Sigmoid colon (tissue), 6 donors: ENCODE measurements at regions not wholly inside any gene's neighbourhood (a gene's known extent, or its start where the extent isn't known, plus 50 kb on each side); places are given as distances from the start of the nearest gene placed in this dataset.

Experiments
- DNase-seq: peaks from one replicate; pipeline ENCODE4 v3.0.0-alpha.2; 2019
- H3K27ac ChIP-seq, 4 donors: fragments of 200-600 bp; sonication (generic); one replicate each; pipeline ENCODE4 v1.5.1; 2016 to 2019; ENCODE audit warnings: mild to moderate bottlenecking in 1 of 4
- H3K27me3 ChIP-seq, 3 donors: fragments of 200-600 bp; sonication (generic); one replicate each; pipeline ENCODE4 v1.5.1; 2019; ENCODE audit warnings: mild to moderate bottlenecking in 1 of 3
- H3K36me3 ChIP-seq, 4 donors: fragments of 200-600 bp; sonication (generic); one replicate each; pipeline ENCODE4 v1.5.1; 2016 to 2019
- H3K4me1 ChIP-seq, 4 donors: fragments of 200-600 bp; sonication (generic); one replicate each; pipeline ENCODE4 v1.5.1; 2017 to 2019
- H3K4me3 ChIP-seq, 4 donors: fragments of 200-600 bp; sonication (generic); one replicate each; pipeline ENCODE4 v1.5.1; 2017 to 2019; ENCODE audit warnings: mild to moderate bottlenecking in 2 of 4, moderate library complexity in 1 of 4
- H3K9me3 ChIP-seq, 4 donors: fragments of 200-600 bp in 3 of 4; sonication (generic) in 3 of 4; one replicate each; pipeline versions ENCODE4 v1.5.1 to v1.6.1; 2013 to 2019
- CTCF ChIP-seq, 4 experiments: fragments of 450-650 bp in 3 of 4; fragments of 200-600 bp in 1 of 4; IDR thresholded peaks; one replicate each; pipeline ENCODE4 v1.5.1; 2016 to 2019; ENCODE audit warnings: antibody characterized with exemption in 4 of 4, mild to moderate bottlenecking in 3 of 4, moderate library complexity in 2 of 4
- EP300 ChIP-seq, 4 donors: sonication (generic); formaldehyde crosslinking; IDR thresholded peaks; one replicate each; pipeline ENCODE4 v1.6.1; 2017; ENCODE audit warnings: antibody characterized with exemption in 4 of 4
- POLR2A ChIP-seq, 2 donors: fragments of 450-650 bp; IDR thresholded peaks; one replicate each; pipeline ENCODE4 v1.6.1; 2016; ENCODE audit warnings: antibody characterized with exemption in 2 of 2, mild to moderate bottlenecking in 2 of 2, moderate library complexity in 2 of 2
- POLR2AphosphoS5 ChIP-seq, 4 donors: sonication (generic); formaldehyde crosslinking; IDR thresholded peaks; one replicate each; pipeline ENCODE4 v1.6.1; 2017; ENCODE audit warnings: antibody characterized with exemption in 4 of 4
- WGBS, 2 donors: extraction: QIAGEN DNeasy Blood & Tissue Kit; methylation state at CpG; one replicate each; pipeline ENCODE4 v1.1.7; 2013; 5-methylcytosine and 5-hydroxymethylcytosine counted together
- intact Hi-C: fragments of 100-400 bp; cut with DNase I; formaldehyde crosslinking; loops from one replicate; pipeline ENCODE4 v1.15.1; 2023
- donor health status: healthy with polysubstance abuse.
- donor health status: healthy.

GRCh38 chr10:52864201-52865106 is 91.9 kb upstream of the MBL2 start:
- 67 to 74% methylated on average over 10 of the region's 10 CpGs for WGBS, 2 donors
- no peaks in the 10 kb centered on the region for H3K9me3 ChIP-seq
- DNase-seq = no peak

DNA sequence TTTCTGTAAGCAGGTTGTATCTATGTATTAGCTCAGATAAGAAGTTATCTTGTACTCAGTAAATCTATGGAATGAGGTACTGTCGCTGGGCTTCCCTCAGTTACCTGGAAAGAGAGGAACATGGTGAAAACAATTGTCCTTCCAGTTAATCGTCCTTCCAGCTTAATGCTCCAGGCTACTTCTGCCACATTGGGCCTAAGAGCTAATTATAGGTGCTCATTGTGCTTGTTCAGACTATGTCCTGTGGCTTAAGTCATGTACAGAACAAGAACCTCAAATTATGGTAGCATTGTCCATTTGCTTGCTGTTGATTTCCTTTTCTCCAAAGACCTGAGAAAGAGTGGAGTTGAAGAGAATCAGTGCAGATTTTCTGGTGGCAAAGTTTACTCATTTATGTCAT is 86.1 kb upstream of the MBL2 start:
- Histone ChIP-seq H3K9me3 (no peaks in the 10 kb centered on the region), H3K36me3 (no peaks in the 10 kb centered on the region), H3K27me3 (no peaks in the 10 kb centered on the region), H3K4me3 (no peak overlapping the region), H3K27ac (no peak overlapping the region), H3K4me1 (no peaks in the 10 kb centered on the region)
- no peak for DNase-seq
- 69 to 84% methylated on average over 2 of the region's 2 CpGs for WGBS, 2 donors
- TF ChIP-seq POLR2AphosphoS5 (IDR thresholded peaks at IDR 0.05) (no peak), POLR2A (IDR thresholded peaks at IDR 0.05) (no peak), EP300 (IDR thresholded peaks at IDR 0.05) (no peak), CTCF (IDR thresholded peaks at IDR 0.05) (no peak)
- intact Hi-C loops = no loop called here

More at GRCh38 chr10:52864201-52865106, 91.9 kb upstream of the MBL2 start:
- no peak overlapping the region for H3K27ac ChIP-seq
- no peaks in the 10 kb centered on the region for H3K36me3 ChIP-seq
- H3K4me3 ChIP-seq = no peak overlapping the region
- H3K4me1 ChIP-seq = no peaks in the 10 kb centered on the region
- H3K27me3 ChIP-seq = no peaks in the 10 kb centered on the region
- intact Hi-C loops = no loop called here
- TF ChIP-seq POLR2AphosphoS5 (IDR thresholded peaks at IDR 0.05) = no peak
- no peak for TF ChIP-seq EP300 (IDR thresholded peaks at IDR 0.05)
- no peak for TF ChIP-seq CTCF (IDR thresholded peaks at IDR 0.05)
- no peak for TF ChIP-seq POLR2A (IDR thresholded peaks at IDR 0.05)

DNA sequence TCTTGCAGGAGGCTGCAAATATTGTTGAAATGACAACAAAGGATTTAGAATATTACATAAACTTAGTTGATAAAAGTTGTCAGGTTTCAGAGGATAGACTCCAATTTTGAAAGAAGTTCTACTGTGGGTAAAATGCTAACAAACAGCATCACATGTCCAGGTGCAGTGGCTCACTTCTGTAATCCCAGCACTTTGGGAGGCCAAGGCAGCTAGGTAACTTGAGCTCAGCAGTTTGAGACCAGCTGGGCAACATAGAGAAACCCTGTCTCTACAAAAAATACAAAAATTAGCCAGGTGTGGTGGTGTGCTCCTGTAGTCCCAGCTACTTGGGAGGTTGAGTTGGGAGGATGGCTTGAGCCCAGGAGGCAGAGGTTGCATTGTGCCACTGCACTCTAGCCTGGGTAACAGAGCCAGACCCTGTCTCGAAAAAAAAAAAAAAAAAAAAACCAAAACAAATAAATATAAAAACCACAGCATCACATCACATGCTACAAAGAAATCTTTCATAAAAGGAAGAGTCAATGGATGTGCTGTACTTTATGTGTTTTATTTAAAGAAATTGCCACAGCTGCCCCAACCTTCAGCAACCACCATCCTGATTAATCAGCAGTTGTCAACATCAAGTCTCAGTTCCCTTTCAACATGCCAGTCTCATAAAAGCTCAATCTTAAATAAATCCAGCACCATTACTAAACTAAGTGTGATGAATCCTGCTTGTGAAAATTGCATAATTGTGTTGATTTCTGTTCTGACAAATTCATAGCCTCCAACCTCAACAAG is 83.2 kb upstream of the MBL2 start:
- 25 to 89% methylated on average over 1 of the region's 1 CpG for WGBS, 2 donors
- intact Hi-C loops = no loop called here
- Histone ChIP-seq H3K4me1 (no peaks in the 10 kb centered on the region), H3K27ac (no peak overlapping the region), H3K27me3 (no peaks in the 10 kb centered on the region), H3K4me3 (no peak overlapping the region), H3K36me3 (no peaks in the 10 kb centered on the region), H3K9me3 (no peaks in the 10 kb centered on the region)
- TF ChIP-seq EP300 (IDR thresholded peaks at IDR 0.05) (no peak), POLR2AphosphoS5 (IDR thresholded peaks at IDR 0.05) (no peak), CTCF (IDR thresholded peaks at IDR 0.05) (no peak), POLR2A (IDR thresholded peaks at IDR 0.05) (no peak)
- no peak for DNase-seq

GRCh38 chr10:52853704-52854103 is 81.1 kb upstream of the MBL2 start:
- Histone ChIP-seq H3K36me3 (no peaks in the 10 kb centered on the region), H3K9me3 (no peaks in the 10 kb centered on the region), H3K27me3 (no peaks in the 10 kb centered on the region), H3K27ac (no peak overlapping the region), H3K4me1 (no peaks in the 10 kb centered on the region), H3K4me3 (no peak overlapping the region)
- intact Hi-C loops = no loop called here
- WGBS, 2 donors = 78 to 87% methylated on average over 4 of the region's 4 CpGs
- DNase-seq = no peak
- no peak for TF ChIP-seq CTCF (IDR thresholded peaks at IDR 0.05)
- TF ChIP-seq POLR2AphosphoS5 (IDR thresholded peaks at IDR 0.05) = no peak
- TF ChIP-seq EP300 (IDR thresholded peaks at IDR 0.05) = no peak
- TF ChIP-seq POLR2A (IDR thresholded peaks at IDR 0.05) = no peak
